AG04450 (cell line): ENCODE measurements at regions not wholly inside any gene's neighbourhood (a gene's known extent, or its start where the extent isn't known, plus 50 kb on each side); places are given as distances from the start of the nearest gene placed in this dataset.
A peak's percentile ranks its signal among the peaks of the same experiment; 100 is the strongest.

Experiments used
- CTCF ChIA-PET: fragments of 300-600, 350-600 bp; formaldehyde crosslinking; extraction: SDS; loops from one replicate; lab custom pipeline; 2022; ENCODE audit warnings: antibody characterized with exemption, inconsistent platforms; lab: Charles Lee
- POLR2A ChIA-PET: fragments of 350-600 bp; formaldehyde crosslinking; extraction: SDS; loops from one replicate; lab custom pipeline; 2021; ENCODE audit warnings: antibody characterized with exemption, inconsistent platforms; lab: Yijun Ruan, JAX
- DNase-seq: peaks from one replicate; pipeline ENCODE4 v3.0.0-alpha.2; 2011; ENCODE audit warnings: low read depth, low spot score
- H3K27ac ChIP-seq: one replicate; pipeline ENCODE4 v1.5.1; 2012; ENCODE audit warnings: low read depth, low read length, control low read depth
- H3K27me3 ChIP-seq: one replicate; pipeline ENCODE4 v1.6.0; 2012; ENCODE audit warnings: low read length; ENCODE audit not compliant: control insufficient read depth, insufficient read depth
- H3K4me3 ChIP-seq: 2 replicates; pipeline ENCODE4 v1.5.1; 2011; ENCODE audit warnings: mild to moderate bottlenecking, low read depth, low read length, control low read depth
- H3K9me3 ChIP-seq: 2 replicates; pipeline ENCODE4 v1.5.1; 2012; ENCODE audit warnings: low read length; ENCODE audit not compliant: control insufficient read depth, insufficient read depth
- TF ChIP-seq, protein P1 (sequence below): IDR thresholded peaks from 2 replicates; pipeline ENCODE4 v1.5.1; 2011; ENCODE audit warnings: low read depth, low read length, control low read depth, inconsistent platforms

- ChIA-PET POLR2A (no interaction called here), CTCF (no interaction called here)
- Histone ChIP-seq H3K4me3 (no peak overlapping the region), H3K9me3 (no peaks in the 10 kb centered on the region), H3K27me3 (no peaks in the 10 kb centered on the region), H3K27ac (no peak overlapping the region)
- DNase-seq, result no peak
- TF ChIP-seq, protein P1, sequence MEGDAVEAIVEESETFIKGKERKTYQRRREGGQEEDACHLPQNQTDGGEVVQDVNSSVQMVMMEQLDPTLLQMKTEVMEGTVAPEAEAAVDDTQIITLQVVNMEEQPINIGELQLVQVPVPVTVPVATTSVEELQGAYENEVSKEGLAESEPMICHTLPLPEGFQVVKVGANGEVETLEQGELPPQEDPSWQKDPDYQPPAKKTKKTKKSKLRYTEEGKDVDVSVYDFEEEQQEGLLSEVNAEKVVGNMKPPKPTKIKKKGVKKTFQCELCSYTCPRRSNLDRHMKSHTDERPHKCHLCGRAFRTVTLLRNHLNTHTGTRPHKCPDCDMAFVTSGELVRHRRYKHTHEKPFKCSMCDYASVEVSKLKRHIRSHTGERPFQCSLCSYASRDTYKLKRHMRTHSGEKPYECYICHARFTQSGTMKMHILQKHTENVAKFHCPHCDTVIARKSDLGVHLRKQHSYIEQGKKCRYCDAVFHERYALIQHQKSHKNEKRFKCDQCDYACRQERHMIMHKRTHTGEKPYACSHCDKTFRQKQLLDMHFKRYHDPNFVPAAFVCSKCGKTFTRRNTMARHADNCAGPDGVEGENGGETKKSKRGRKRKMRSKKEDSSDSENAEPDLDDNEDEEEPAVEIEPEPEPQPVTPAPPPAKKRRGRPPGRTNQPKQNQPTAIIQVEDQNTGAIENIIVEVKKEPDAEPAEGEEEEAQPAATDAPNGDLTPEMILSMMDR, result no peak
Measured at GRCh38 chr4:180437601-180438000, 1805.6 kb upstream of the TENM3 start.

DNA sequence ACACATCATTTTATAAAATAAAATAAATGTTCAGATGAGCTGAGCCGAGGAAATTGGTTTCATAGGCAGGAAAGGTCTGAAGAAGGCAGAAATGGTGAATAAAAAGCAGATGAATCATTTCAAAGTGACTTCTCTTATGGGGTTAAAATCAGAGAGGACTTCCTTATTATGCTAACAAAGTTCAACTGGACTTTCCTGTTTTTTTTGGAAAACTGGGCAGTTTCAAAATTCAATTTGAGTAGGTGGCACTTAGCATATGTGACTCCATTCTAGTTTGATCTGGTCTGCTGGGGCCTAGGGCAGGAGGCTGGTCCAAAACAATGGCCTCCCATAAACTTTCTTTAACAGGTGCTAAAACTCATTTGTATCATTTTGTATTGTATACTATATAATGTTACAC lies 1794.9 kb upstream of the TENM3 start:
- Histone ChIP-seq H3K4me3 (no peak overlapping the region), H3K27me3 (no peaks in the 10 kb centered on the region), H3K9me3 (no peaks in the 10 kb centered on the region), H3K27ac (no peak overlapping the region)
- no peak for DNase-seq
- TF ChIP-seq, protein P1, result no peak
- POLR2A ChIA-PET, result no interaction called here
- CTCF ChIA-PET, result no interaction called here

DNA sequence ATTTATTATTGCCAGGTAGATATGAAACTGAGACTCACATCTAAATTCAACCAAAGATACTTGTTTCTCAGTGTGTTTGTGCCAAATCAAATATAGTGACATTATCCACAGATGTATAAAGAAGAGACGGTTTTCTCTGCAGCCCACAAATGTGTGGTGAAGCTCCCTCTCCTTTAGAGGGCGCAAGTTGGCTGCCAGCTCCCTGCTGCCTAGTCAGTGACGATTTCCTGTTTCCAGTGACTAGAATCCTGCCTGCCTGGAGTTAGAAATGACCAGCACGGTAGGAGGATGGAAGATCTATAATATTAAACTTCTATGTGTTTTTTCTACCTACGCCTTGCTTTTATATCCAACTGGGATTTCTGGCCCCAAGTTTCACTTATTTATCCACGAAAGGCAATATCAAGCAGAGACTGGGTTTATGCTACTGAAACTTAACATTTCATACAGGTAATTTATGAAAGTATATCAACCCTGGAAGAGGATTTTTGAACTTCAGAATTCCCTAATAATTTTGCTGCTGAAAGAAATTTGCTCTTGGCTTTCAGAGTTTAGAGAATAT lies 1793.7 kb upstream of the TENM3 start:
- ChIA-PET CTCF (interaction anchor here (0.6 to 1.3 kb wide), 3 partner anchors 15 to 217 kb away, joined by 3 read pairs; no protein-coding TSS in a partner anchor), POLR2A (no interaction called here)
- no peak for DNase-seq
- H3K27ac ChIP-seq, result no peak overlapping the region
- TF ChIP-seq, protein P1, result peak; percentile 61
- H3K27me3 ChIP-seq, result no peaks in the 10 kb centered on the region
- H3K9me3 ChIP-seq, result no peaks in the 10 kb centered on the region
- H3K4me3 ChIP-seq, result no peak overlapping the region

- H3K27me3 ChIP-seq, result no peaks in the 10 kb centered on the region
- H3K4me3 ChIP-seq, result no peak overlapping the region
- no peaks in the 10 kb centered on the region for H3K9me3 ChIP-seq
- CTCF ChIA-PET, result no interaction called here
- POLR2A ChIA-PET, result no interaction called here
- DNase-seq, result no peak
- no peak overlapping the region for H3K27ac ChIP-seq
- TF ChIP-seq, protein P1, result no peak
Measured at GRCh38 chr4:180455226-180455625, 1788.0 kb upstream of the TENM3 start.

GRCh38 chr4:180456928-180457327 lies 1786.3 kb upstream of the TENM3 start:
- no peak overlapping the region for H3K27ac ChIP-seq
- TF ChIP-seq, protein P1, result peak; percentile 27
- ChIA-PET POLR2A (no interaction called here), CTCF (no interaction called here)
- no peak overlapping the region for H3K4me3 ChIP-seq
- H3K27me3 ChIP-seq, result no peaks in the 10 kb centered on the region
- DNase-seq, result no peak
- no peaks in the 10 kb centered on the region for H3K9me3 ChIP-seq
